PC-9 (cell line): ENCODE measurements at regions not wholly inside any gene's neighbourhood (a gene's known extent, or its start where the extent isn't known, plus 50 kb on each side); places are given as distances from the start of the nearest gene placed in this dataset.

Source experiments
- CTCF ChIP-seq: fragments of 200-600 bp; sonication (generic); conservative IDR thresholded peaks from 2 replicates; pipeline ENCODE4 v1.6.1; 2017; ENCODE audit warnings: mixed run types, antibody characterized with exemption, mild to moderate bottlenecking, moderate library complexity
- EZH2 ChIP-seq: fragments of 200-600 bp; sonication (generic); IDR thresholded peaks from 2 replicates; pipeline ENCODE4 v1.8.0; 2017; ENCODE audit warnings: antibody characterized with exemption, low read depth

- TF ChIP-seq CTCF: no peak
- no peak for TF ChIP-seq EZH2
Measured at GRCh38 chr18:54503131-54503894, 87.7 kb upstream of the DYNAP start.
